ENCODE measurements at regions not wholly inside any gene's neighbourhood (a gene's known extent, or its start where the extent isn't known, plus 50 kb on each side); places are given as distances from the start of the nearest gene placed in this dataset.

DNA sequence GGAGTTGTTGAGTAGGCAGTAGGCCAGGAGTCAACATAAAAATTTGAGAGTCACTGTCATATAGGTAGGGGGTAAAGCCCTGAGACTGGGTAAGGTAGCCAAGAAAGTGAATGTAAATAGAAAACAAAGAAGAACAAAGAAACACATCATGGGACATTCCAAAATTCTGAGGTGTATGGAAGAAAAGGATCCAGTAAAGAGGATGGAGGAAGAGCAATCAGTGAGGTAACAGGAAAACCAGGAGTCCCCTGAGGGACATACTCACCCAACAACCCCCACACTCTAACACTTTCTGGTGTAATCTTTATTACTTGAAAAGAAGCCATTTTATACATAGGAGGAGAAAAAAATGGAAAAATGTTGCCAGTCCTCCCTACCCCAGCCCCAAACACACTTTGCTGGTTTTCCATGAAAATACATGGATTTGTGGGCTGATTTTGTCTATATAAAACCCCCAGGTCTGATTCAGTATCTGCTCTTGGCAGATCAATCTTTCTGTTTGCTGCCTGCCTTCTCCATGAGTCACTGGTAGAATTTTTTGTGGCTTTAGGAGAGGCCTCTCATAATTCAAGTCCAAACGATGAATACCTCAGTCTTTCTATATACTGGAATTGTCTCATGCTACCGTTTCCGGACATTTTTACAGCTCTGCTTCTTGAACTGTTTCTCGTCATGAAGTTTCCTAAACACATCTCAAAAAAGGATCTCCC lies 271.4 kb upstream of the MAN1A1 start:
- Histone ChIP-seq H3K36me3 (no peaks in the 10 kb centered on the region), H3K27ac (no peak overlapping the region), H3K4me1 (ENCODE audit: low read depth) (peaks cover 5% of the 10 kb centered on the region), H3K27me3 (no peaks in the 10 kb centered on the region), H3K9me3 (ENCODE audit: low read depth) (no peaks in the 10 kb centered on the region), H3K4me3 (no peak overlapping the region)
- DNase-seq (ENCODE audit: low read depth in 1 of 2, low spot score in 1 of 2) = peak in 1 of 2 donors; percentile 81
- TF ChIP-seq, protein P1, sequence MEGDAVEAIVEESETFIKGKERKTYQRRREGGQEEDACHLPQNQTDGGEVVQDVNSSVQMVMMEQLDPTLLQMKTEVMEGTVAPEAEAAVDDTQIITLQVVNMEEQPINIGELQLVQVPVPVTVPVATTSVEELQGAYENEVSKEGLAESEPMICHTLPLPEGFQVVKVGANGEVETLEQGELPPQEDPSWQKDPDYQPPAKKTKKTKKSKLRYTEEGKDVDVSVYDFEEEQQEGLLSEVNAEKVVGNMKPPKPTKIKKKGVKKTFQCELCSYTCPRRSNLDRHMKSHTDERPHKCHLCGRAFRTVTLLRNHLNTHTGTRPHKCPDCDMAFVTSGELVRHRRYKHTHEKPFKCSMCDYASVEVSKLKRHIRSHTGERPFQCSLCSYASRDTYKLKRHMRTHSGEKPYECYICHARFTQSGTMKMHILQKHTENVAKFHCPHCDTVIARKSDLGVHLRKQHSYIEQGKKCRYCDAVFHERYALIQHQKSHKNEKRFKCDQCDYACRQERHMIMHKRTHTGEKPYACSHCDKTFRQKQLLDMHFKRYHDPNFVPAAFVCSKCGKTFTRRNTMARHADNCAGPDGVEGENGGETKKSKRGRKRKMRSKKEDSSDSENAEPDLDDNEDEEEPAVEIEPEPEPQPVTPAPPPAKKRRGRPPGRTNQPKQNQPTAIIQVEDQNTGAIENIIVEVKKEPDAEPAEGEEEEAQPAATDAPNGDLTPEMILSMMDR (IDR thresholded peaks at IDR 0.05; ENCODE audit: low read depth, low read length) = no peak

DNA sequence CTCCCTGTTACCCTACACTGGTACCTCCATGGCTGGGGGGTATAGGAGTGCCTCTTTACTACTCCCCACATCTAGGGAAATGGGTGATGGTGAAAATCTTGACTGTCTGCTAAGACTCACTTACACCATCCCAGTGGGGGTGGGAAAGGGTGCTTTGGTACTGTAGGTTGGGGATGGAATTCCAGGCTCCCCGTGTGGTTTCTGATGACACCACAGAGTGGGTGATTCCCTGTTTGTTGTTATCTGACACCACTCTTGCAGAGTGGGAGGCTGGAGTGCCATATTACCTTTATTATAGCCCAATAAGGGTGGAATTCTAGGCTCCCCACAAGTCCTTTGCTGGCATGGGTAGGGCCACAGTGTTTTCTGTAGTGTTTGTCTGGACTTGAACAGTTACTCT lies 264.6 kb upstream of the MAN1A1 start:
- TF ChIP-seq, protein P1 (IDR thresholded peaks at IDR 0.05; ENCODE audit: low read depth, low read length) = no peak
- Histone ChIP-seq H3K4me1 (ENCODE audit: low read depth) (peaks cover 5% of the 10 kb centered on the region), H3K36me3 (no peaks in the 10 kb centered on the region), H3K4me3 (no peak overlapping the region), H3K27me3 (no peaks in the 10 kb centered on the region), H3K27ac (no peak overlapping the region), H3K9me3 (ENCODE audit: low read depth) (no peaks in the 10 kb centered on the region)
- DNase-seq (ENCODE audit: low read depth in 1 of 2, low spot score in 1 of 2) = no peak

DNA sequence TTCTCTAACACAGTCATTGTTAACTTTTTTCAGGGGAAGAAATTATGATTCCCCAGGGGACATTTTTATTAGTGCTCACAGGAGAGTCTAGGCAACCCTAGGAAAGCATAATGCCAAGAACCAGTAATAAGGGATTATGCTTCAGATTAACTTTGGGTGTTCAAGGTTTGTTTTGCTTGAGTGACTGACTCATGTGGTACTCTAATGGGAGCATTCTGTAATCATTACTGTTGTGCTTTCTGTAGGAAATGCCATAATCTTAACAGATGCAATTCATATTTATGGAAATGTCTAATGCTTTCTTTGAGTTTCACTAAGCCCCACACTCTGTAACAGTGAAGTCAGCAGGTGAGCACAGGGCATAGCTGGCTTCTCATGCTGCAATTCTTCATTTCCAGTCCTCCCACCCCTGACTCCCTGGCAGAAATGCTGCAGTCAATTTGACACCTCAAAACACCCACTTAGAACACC lies 263.4 kb upstream of the MAN1A1 start:
- no peaks in the 10 kb centered on the region for H3K27me3 ChIP-seq
- no peak for DNase-seq (ENCODE audit: low read depth in 1 of 2, low spot score in 1 of 2)
- no peaks in the 10 kb centered on the region for H3K9me3 ChIP-seq (ENCODE audit: low read depth)
- no peaks in the 10 kb centered on the region for H3K36me3 ChIP-seq
- no peak overlapping the region for H3K4me3 ChIP-seq
- no peak overlapping the region for H3K27ac ChIP-seq
- no peaks in the 10 kb centered on the region for H3K4me1 ChIP-seq (ENCODE audit: low read depth)
- TF ChIP-seq, protein P1 (IDR thresholded peaks at IDR 0.05; ENCODE audit: low read depth, low read length) = no peak

DNA sequence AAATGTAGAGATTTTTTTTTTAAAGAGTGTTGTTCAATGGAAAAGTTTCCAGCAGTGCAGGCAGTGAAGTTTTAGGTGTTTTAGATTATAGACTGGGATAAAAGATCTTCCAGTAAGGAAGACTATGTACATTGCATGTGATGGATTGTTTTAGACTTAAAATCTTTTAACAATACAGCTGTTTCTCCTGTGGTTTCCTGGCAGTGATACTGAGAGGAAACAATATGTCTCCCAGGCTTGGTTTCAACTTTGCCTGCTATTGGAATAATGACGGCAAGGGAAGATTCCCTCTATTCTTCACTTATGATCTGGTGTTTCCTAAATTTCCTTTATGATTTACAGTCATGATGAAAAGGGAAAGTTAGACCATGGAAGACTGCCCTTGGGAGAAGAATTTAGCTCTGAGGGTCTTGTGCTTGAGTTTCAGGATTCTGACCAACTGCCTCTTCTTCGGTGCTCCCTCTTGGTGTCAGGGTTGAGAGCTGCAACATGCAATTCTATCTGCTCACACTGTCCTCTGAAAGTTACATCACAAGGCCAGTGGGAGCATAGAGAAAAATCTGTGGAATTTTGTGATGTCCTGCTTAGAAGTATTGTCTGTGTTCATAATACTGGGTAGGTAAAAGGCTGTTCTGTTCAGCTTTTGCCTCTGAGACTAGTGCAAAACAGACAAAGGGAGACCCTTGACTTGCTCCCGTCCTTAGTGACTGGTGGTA lies 262.8 kb upstream of the MAN1A1 start:
- peak in 1 of 2 donors; percentile 25 for DNase-seq (ENCODE audit: low read depth in 1 of 2, low spot score in 1 of 2)
- TF ChIP-seq, protein P1 (IDR thresholded peaks at IDR 0.05; ENCODE audit: low read depth, low read length) = no peak
- Histone ChIP-seq H3K27me3 (no peaks in the 10 kb centered on the region), H3K4me3 (no peak overlapping the region), H3K4me1 (ENCODE audit: low read depth) (no peaks in the 10 kb centered on the region), H3K36me3 (no peaks in the 10 kb centered on the region), H3K9me3 (ENCODE audit: low read depth) (no peaks in the 10 kb centered on the region), H3K27ac (no peak overlapping the region)

DNA sequence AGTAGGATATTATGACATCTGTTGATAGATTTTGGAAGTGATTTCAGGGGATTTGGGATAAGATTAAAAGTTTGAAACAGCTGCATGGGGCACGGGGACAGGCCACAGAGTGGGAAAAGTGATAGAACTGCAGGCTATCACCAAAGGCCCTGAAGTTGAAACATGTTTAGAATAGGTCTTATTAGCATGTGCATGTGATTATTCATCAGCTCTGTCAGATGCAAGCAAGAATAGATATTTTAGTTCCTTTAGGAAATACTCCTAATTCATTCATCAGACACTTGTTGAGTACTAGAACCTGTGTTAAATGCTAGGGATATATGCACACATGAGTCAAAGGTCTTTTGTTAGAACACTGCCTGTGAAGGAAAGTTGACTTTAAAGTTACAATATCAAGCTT lies 261.2 kb upstream of the MAN1A1 start:
- H3K4me1 ChIP-seq (ENCODE audit: low read depth) = no peaks in the 10 kb centered on the region
- H3K36me3 ChIP-seq = no peaks in the 10 kb centered on the region
- H3K4me3 ChIP-seq = no peak overlapping the region
- TF ChIP-seq, protein P1 (IDR thresholded peaks at IDR 0.05; ENCODE audit: low read depth, low read length) = no peak
- no peak for DNase-seq (ENCODE audit: low read depth in 1 of 2, low spot score in 1 of 2)
- H3K27me3 ChIP-seq = no peaks in the 10 kb centered on the region
- no peaks in the 10 kb centered on the region for H3K9me3 ChIP-seq (ENCODE audit: low read depth)
- no peak overlapping the region for H3K27ac ChIP-seq

All from cardiac muscle cell (in vitro differentiated cells and primary cell).